ENCODE measurements at regions not wholly inside any gene's neighbourhood (a gene's known extent, or its start where the extent isn't known, plus 50 kb on each side); places are given as distances from the start of the nearest gene placed in this dataset.
"Not testable (repeated sequence)": the region's sequence is repeated elsewhere in the genome, so short reads cannot be mapped to it uniquely, and the experiment has no call there.

- in situ Hi-C loops (cut with MboI; ENCODE audit: low sequenced_read_pairs in 4 of 4), result no loop called here
- intact Hi-C loops (cut with DNase I; ENCODE audit: low total_unique reads), result no loop called here
- TF ChIP-seq POLR2A (IDR thresholded peaks at IDR 0.05), result no peak
- TF ChIP-seq CTCF (IDR thresholded peaks at IDR 0.05 in 4 of 5, conservative IDR thresholded peaks at IDR 0.05 in 1 of 5), result no peak
- Histone ChIP-seq H3K9me3 (no peaks in the 10 kb centered on the region), H3K27me3 (no peaks in the 10 kb centered on the region), H3K27ac (no peak overlapping the region), H3K4me1 (no peaks in the 10 kb centered on the region), H3K4me3 (no peak overlapping the region), H3K36me3 (no peaks in the 10 kb centered on the region)
- ATAC-seq, result no peak
- DNase-seq, result no peak
These were observed 360.4 kb upstream of the FRG2C start for GRCh38 chr3:75303741-75304140.

GRCh38 chr3:75305901-75306300, 358.2 kb upstream of the FRG2C start:
- Histone ChIP-seq H3K9me3 (no peaks in the 10 kb centered on the region), H3K4me1 (no peaks in the 10 kb centered on the region), H3K27ac (no peak overlapping the region), H3K36me3 (no peaks in the 10 kb centered on the region), H3K4me3 (no peak overlapping the region), H3K27me3 (no peaks in the 10 kb centered on the region)
- TF ChIP-seq CTCF (IDR thresholded peaks at IDR 0.05 in 4 of 5, conservative IDR thresholded peaks at IDR 0.05 in 1 of 5) (no peak), POLR2A (IDR thresholded peaks at IDR 0.05) (no peak)
- intact Hi-C loops (cut with DNase I; ENCODE audit: low total_unique reads), result no loop called here
- DNase-seq (no peak), ATAC-seq (no peak)
- in situ Hi-C loops (cut with MboI; ENCODE audit: low sequenced_read_pairs in 4 of 4), result no loop called here

GRCh38 chr3:75311306-75311705, 352.8 kb upstream of the FRG2C start:
- DNase-seq; H3K27ac ChIP-seq; intact Hi-C loops (cut with DNase I; ENCODE audit: low total_unique reads); H3K9me3 ChIP-seq; H3K36me3 ChIP-seq; ATAC-seq; H3K4me1 ChIP-seq; H3K27me3 ChIP-seq; in situ Hi-C loops (cut with MboI; ENCODE audit: low sequenced_read_pairs in 4 of 4); H3K4me3 ChIP-seq: not testable (repeated sequence)

- H3K27me3 ChIP-seq; in situ Hi-C loops (cut with MboI; ENCODE audit: low sequenced_read_pairs in 4 of 4); H3K36me3 ChIP-seq; intact Hi-C loops (cut with DNase I; ENCODE audit: low total_unique reads); H3K4me1 ChIP-seq; H3K4me3 ChIP-seq; H3K27ac ChIP-seq; ATAC-seq; DNase-seq; H3K9me3 ChIP-seq: not testable (repeated sequence)
These were observed 351.7 kb upstream of the FRG2C start for GRCh38 chr3:75312469-75312868.

- H3K27ac ChIP-seq; H3K27me3 ChIP-seq; H3K4me3 ChIP-seq; H3K36me3 ChIP-seq; ATAC-seq; in situ Hi-C loops (cut with MboI; ENCODE audit: low sequenced_read_pairs in 4 of 4); H3K4me1 ChIP-seq; DNase-seq; H3K9me3 ChIP-seq; intact Hi-C loops (cut with DNase I; ENCODE audit: low total_unique reads): not testable (repeated sequence)
These were observed 344.4 kb upstream of the FRG2C start for GRCh38 chr3:75319776-75320175.

GRCh38 chr3:75320369-75320768, 343.8 kb upstream of the FRG2C start:
- H3K4me3 ChIP-seq, result no peak overlapping the region
- TF ChIP-seq CTCF (IDR thresholded peaks at IDR 0.05 in 4 of 5, conservative IDR thresholded peaks at IDR 0.05 in 1 of 5) (no peak), POLR2A (IDR thresholded peaks at IDR 0.05) (no peak)

More at GRCh38 chr3:75320369-75320768, 343.8 kb upstream of the FRG2C start:
- no peak overlapping the region for H3K27ac ChIP-seq
- no peak for DNase-seq
- in situ Hi-C loops (cut with MboI; ENCODE audit: low sequenced_read_pairs in 4 of 4) (no loop called here), intact Hi-C loops (cut with DNase I; ENCODE audit: low total_unique reads) (no loop called here)
- ATAC-seq, result no peak
- no peaks in the 10 kb centered on the region for H3K9me3 ChIP-seq
- H3K4me1 ChIP-seq, result no peaks in the 10 kb centered on the region
- no peaks in the 10 kb centered on the region for H3K36me3 ChIP-seq
- H3K27me3 ChIP-seq, result no peaks in the 10 kb centered on the region
